Fibroblast of skin of back (primary cell): ENCODE measurements at regions not wholly inside any gene's neighbourhood (a gene's known extent, or its start where the extent isn't known, plus 50 kb on each side); places are given as distances from the start of the nearest gene placed in this dataset.

Source experiments
- DNase-seq: peaks from one replicate; pipeline ENCODE4 v3.0.0-alpha.2; 2013

- no peak for DNase-seq
These were observed 196.6 kb downstream of the HS3ST3A1 start for GRCh38 chr17:13405080-13405479.

GRCh38 chr17:13403982-13404946 lies 197.5 kb downstream of the HS3ST3A1 start:
- no peak for DNase-seq

GRCh38 chr17:13400491-13400890 lies 201.2 kb downstream of the HS3ST3A1 start:
- no peak for DNase-seq

GRCh38 chr17:13398853-13399252 lies 202.9 kb downstream of the HS3ST3A1 start:
- DNase-seq: no peak

- DNase-seq: no peak
These were observed 203.6 kb downstream of the HS3ST3A1 start for GRCh38 chr17:13398091-13398490.

GRCh38 chr17:13395862-13396261 lies 205.9 kb downstream of the HS3ST3A1 start:
- no peak for DNase-seq

GRCh38 chr17:13395346-13395745 lies 206.4 kb downstream of the HS3ST3A1 start:
- no peak for DNase-seq

- no peak for DNase-seq
These were observed 207.7 kb downstream of the HS3ST3A1 start for GRCh38 chr17:13393841-13394710.

- peak; percentile 50 for DNase-seq
These were observed 213.8 kb downstream of the HS3ST3A1 start for GRCh38 chr17:13387952-13388351.

GRCh38 chr17:13387236-13387635 lies 214.5 kb downstream of the HS3ST3A1 start:
- no peak for DNase-seq

- peak; percentile 22 for DNase-seq
These were observed 216.2 kb downstream of the HS3ST3A1 start for GRCh38 chr17:13385481-13385911.

- DNase-seq: no peak
These were observed 217.1 kb downstream of the HS3ST3A1 start for GRCh38 chr17:13384626-13385025.

GRCh38 chr17:13378361-13378760 lies 223.4 kb downstream of the HS3ST3A1 start:
- DNase-seq: no peak

- no peak for DNase-seq
These were observed 227.3 kb downstream of the HS3ST3A1 start for GRCh38 chr17:13374203-13375143.

- DNase-seq: no peak
These were observed 229.3 kb downstream of the HS3ST3A1 start for GRCh38 chr17:13372432-13372831.

GRCh38 chr17:13367154-13367553 lies 234.6 kb downstream of the HS3ST3A1 start:
- DNase-seq: no peak

GRCh38 chr17:13365331-13365730 lies 236.4 kb downstream of the HS3ST3A1 start:
- peak; percentile 74 for DNase-seq

- no peak for DNase-seq
These were observed 238.0 kb downstream of the HS3ST3A1 start for GRCh38 chr17:13363771-13364170.

GRCh38 chr17:13362341-13363122 lies 239.2 kb downstream of the HS3ST3A1 start:
- peak; percentile 90 for DNase-seq

- no peak for DNase-seq
These were observed 242.0 kb downstream of the HS3ST3A1 start for GRCh38 chr17:13359774-13360173.

GRCh38 chr17:13355054-13355453 lies 246.7 kb downstream of the HS3ST3A1 start:
- no peak for DNase-seq
